ENCODE measurements at regions not wholly inside any gene's neighbourhood (a gene's known extent, or its start where the extent isn't known, plus 50 kb on each side); places are given as distances from the start of the nearest gene placed in this dataset.
"Not testable (repeated sequence)": the region's sequence is repeated elsewhere in the genome, so short reads cannot be mapped to it uniquely, and the experiment has no call there.

DNA sequence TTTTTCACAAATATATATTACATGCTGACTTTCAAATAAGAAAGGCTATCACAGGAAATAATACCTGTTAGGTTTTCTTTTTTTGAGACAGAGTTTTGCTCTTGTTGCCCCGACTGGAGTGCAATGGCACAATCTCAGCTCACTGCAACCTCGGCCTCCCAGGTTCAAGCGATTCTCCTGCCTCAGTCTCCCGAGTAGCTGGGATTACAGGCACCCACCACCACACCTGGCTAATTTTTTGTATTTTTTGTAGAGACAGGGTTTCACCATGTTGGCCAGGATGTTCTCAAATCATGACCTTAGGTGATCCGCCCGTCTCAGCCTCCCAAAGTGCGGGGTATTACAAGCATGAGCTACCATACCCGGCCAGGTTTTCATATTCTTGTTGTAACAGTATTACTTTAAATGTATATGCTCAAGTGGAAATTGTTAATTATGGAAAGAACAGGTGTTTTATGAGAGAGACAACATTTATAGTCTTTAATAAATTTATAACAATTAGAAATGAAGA lies 92.3 kb upstream of the SLC39A10 start:
- H3K4ac ChIP-seq (replicated peaks; ENCODE audit: insufficient read length, low read depth, low read length); DNase-seq (ENCODE audit: low read depth in 1 of 2, low spot score in 2 of 2); H3K14ac ChIP-seq (ENCODE audit: insufficient read length); FAIRE-seq; H2BK15ac ChIP-seq (ENCODE audit: low read length); H2BK120ac ChIP-seq (replicated peaks; ENCODE audit: low read depth, low read length); H3K4me1 ChIP-seq (replicated peaks in 1 of 4; ENCODE audit: control insufficient read depth in 3 of 4, insufficient read depth in 4 of 4, low read length in 3 of 4); H3K79me1 ChIP-seq (ENCODE audit: low read depth, low read length); H3K27me3 ChIP-seq (replicated peaks in 1 of 4; ENCODE audit: control insufficient read depth in 3 of 4, extremely low read depth in 1 of 4, insufficient read depth in 3 of 4, low read length in 3 of 4); H3K27ac ChIP-seq (ENCODE audit: low read depth, low read length); H3K23ac ChIP-seq (ENCODE audit: insufficient read length); H3K9ac ChIP-seq (replicated peaks in 1 of 4; ENCODE audit: extremely low read depth in 1 of 4, low read depth in 3 of 4, low read length in 3 of 4); H4K5ac ChIP-seq (ENCODE audit: insufficient read length, low read depth, low read length); H4K20me1 ChIP-seq (replicated peaks in 1 of 2; ENCODE audit: control insufficient read depth in 1 of 2, insufficient read depth in 2 of 2, low read length in 2 of 2); H2BK12ac ChIP-seq (ENCODE audit: low read depth, low read length); H3K18ac ChIP-seq (ENCODE audit: extremely low read depth, low read length); CTCF ChIA-PET (ENCODE audit: partially characterized antibody); H3K36me3 ChIP-seq (ENCODE audit: control insufficient read depth in 2 of 4, insufficient read depth in 4 of 4, low read length in 3 of 4); H4K91ac ChIP-seq (replicated peaks; ENCODE audit: insufficient read length, low read length); H2BK20ac ChIP-seq (ENCODE audit: low read length); H3K23me2 ChIP-seq (ENCODE audit: low read depth, low read length); POLR2A ChIA-PET (ENCODE audit: partially characterized antibody); H3K56ac ChIP-seq (replicated peaks; ENCODE audit: insufficient read length, low read depth, low read length); H3K79me2 ChIP-seq (ENCODE audit: control insufficient read depth in 1 of 2, insufficient read depth in 2 of 2, low read length in 2 of 2); H2BK5ac ChIP-seq (ENCODE audit: low read depth, low read length); H3K9me3 ChIP-seq (ENCODE audit: insufficient read depth in 2 of 2, low read depth in 1 of 2, low read length in 1 of 2); H2AK5ac ChIP-seq (ENCODE audit: low read depth, low read length); H3K4me2 ChIP-seq (ENCODE audit: insufficient read depth in 1 of 2, low read depth in 2 of 2, low read length in 2 of 2); H2AFZ ChIP-seq (ENCODE audit: low read length); H3K4me3 ChIP-seq (ENCODE audit: extremely low read depth in 1 of 4, insufficient read depth in 2 of 4, low read depth in 3 of 4, low read length in 4 of 4); H4K8ac ChIP-seq (ENCODE audit: extremely low read depth, insufficient read depth, low read length): not testable (repeated sequence)
- WGBS, 2 experiments (ENCODE audit: extremely low coverage in 1 of 2, insufficient coverage in 1 of 2, insufficient read length in 1 of 2, insufficient replicate concordance in 2 of 2, low coverage in 1 of 2, low lambda C conversion rate in 2 of 2, missing lambda C conversion rate in 1 of 2), result 96% methylated on average over 8 of the region's 8 CpGs; no CpG with 5 or more reads in 1 of the 2 experiments
